Fibroblast of lung (primary cell): ENCODE measurements at regions not wholly inside any gene's neighbourhood (a gene's known extent, or its start where the extent isn't known, plus 50 kb on each side); places are given as distances from the start of the nearest gene placed in this dataset.
A peak's percentile ranks its signal among the peaks of the same experiment; 100 is the strongest.

ENCODE experiments used
- DNase-seq, 2 donors: peaks; one replicate each; pipeline versions ENCODE4 v3.0.0 to v3.0.0-alpha.2; 2010; ENCODE audit warnings: low read depth in 2 of 2
- H2AFZ ChIP-seq: 2 replicates; pipeline ENCODE4 v1.5.1; 2012; ENCODE audit warnings: low read length, control low read depth, inconsistent platforms
- H3K27ac ChIP-seq: 2 replicates; pipeline ENCODE4 v1.5.1; 2011; ENCODE audit warnings: low read length, control low read depth; ENCODE audit not compliant: insufficient read depth
- H3K27me3 ChIP-seq: 2 replicates; pipeline ENCODE4 v1.5.1; 2011; ENCODE audit warnings: mild to moderate bottlenecking, low read length; ENCODE audit not compliant: control insufficient read depth, insufficient read depth
- H3K36me3 ChIP-seq: 2 replicates; pipeline ENCODE4 v1.5.1; 2011; ENCODE audit warnings: low read length; ENCODE audit not compliant: control insufficient read depth, insufficient read depth
- H3K4me1 ChIP-seq: 2 replicates; pipeline ENCODE4 v1.5.1; 2011; ENCODE audit warnings: low read length; ENCODE audit not compliant: control insufficient read depth, insufficient read depth; ENCODE audit errors: extremely low read depth
- H3K4me2 ChIP-seq: 2 replicates; pipeline ENCODE4 v1.5.1; 2011; ENCODE audit warnings: low read length, control low read depth; ENCODE audit not compliant: insufficient read depth; ENCODE audit errors: extremely low read depth
- H3K4me3 ChIP-seq, 4 experiments: fragments of 200-600 bp in 1 of 4; sonication (generic) in 1 of 4; replicated peaks in 1 of 4; 2 replicates each; pipeline ENCODE4 v1.5.1; 2011 to 2016; ENCODE audit warnings: low read length in 4 of 4, low read depth in 3 of 4, mild to moderate bottlenecking in 3 of 4, control low read depth in 2 of 4, inconsistent platforms in 1 of 4, mixed read lengths in 1 of 4; ENCODE audit not compliant: insufficient read depth in 1 of 4; ENCODE audit errors: control extremely low read depth in 1 of 4
- H3K79me2 ChIP-seq: 2 replicates; pipeline ENCODE4 v1.5.1; 2012; ENCODE audit warnings: mild to moderate bottlenecking, low read length, inconsistent platforms; ENCODE audit not compliant: control insufficient read depth, insufficient read depth
- H3K9ac ChIP-seq: 2 replicates; pipeline ENCODE4 v1.5.1; 2011; ENCODE audit warnings: mild to moderate bottlenecking, low read length, control low read depth; ENCODE audit not compliant: insufficient read depth
- H3K9me3 ChIP-seq: 2 replicates; pipeline ENCODE4 v1.5.1; 2012; ENCODE audit warnings: low read depth, low read length; ENCODE audit not compliant: control insufficient read depth, insufficient read depth
- H4K20me1 ChIP-seq: 2 replicates; pipeline ENCODE4 v1.5.1; 2011; ENCODE audit warnings: low read length; ENCODE audit not compliant: control insufficient read depth, insufficient read depth; ENCODE audit errors: extremely low read depth
- EZH2 ChIP-seq: IDR thresholded peaks from 2 replicates; pipeline ENCODE4 v1.5.1; 2012; ENCODE audit warnings: low read length, control low read depth, mild to moderate bottlenecking; ENCODE audit errors: missing control alignments
- TF ChIP-seq, protein P1 (sequence below), 2 donors: IDR thresholded peaks in 1 of 2; conservative IDR thresholded peaks in 1 of 2; 1 replicate in 1 of 2; 2 replicates in 1 of 2; pipeline ENCODE4 v1.5.1; 2011 to 2012; ENCODE audit warnings: low read length in 2 of 2, control low read depth in 1 of 2, inconsistent platforms in 1 of 2, low read depth in 1 of 2, mild to moderate bottlenecking in 1 of 2

DNA sequence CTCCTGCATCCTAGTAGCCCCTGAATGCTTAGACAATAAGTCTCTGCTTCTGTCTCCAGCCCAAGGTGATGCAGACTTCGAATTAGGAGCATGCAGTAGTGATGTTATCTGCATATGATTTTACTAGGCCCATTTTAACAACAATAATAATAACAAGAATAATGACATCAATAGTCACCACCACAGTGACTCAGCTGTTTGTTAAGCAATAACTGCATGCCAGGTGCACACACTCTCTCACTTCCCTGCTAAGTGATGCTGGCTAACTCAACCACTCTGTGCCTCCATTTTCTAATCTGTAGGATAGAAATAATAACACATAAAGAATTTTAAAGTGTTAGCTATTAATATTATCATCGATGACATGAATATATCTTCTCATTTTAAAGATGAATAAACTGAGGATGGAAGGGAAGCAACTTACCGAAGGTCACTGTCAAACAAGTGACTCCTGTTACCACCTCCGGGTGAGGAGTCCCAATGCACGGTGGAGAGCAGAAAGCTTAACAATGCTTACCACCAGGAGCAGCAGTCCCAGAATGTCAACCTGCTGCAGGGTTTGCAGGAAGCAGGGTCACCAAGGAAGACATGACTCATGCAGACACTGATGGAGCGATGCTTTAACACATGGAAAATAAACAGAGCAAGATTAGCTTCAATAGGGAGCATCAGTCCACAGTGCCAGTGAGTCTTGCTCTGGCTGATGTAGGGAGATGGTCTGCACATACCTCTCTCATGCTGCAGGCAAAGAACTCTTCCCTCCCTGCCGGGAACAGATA lies 290.2 kb downstream of the SPATA17 start:
- Histone ChIP-seq H2AFZ (no peak overlapping the region), H3K9me3 (no peaks in the 10 kb centered on the region), H3K4me1 (no peaks in the 10 kb centered on the region), H3K36me3 (no peaks in the 10 kb centered on the region), H3K27ac (no peak overlapping the region), H3K79me2 (no peaks in the 10 kb centered on the region), H4K20me1 (no peaks in the 10 kb centered on the region), H3K4me3 (no peak overlapping the region), H3K9ac (no peak overlapping the region), H3K27me3 (no peaks in the 10 kb centered on the region), H3K4me2 (no peak overlapping the region)
- TF ChIP-seq EZH2: no peak
- TF ChIP-seq, protein P1, sequence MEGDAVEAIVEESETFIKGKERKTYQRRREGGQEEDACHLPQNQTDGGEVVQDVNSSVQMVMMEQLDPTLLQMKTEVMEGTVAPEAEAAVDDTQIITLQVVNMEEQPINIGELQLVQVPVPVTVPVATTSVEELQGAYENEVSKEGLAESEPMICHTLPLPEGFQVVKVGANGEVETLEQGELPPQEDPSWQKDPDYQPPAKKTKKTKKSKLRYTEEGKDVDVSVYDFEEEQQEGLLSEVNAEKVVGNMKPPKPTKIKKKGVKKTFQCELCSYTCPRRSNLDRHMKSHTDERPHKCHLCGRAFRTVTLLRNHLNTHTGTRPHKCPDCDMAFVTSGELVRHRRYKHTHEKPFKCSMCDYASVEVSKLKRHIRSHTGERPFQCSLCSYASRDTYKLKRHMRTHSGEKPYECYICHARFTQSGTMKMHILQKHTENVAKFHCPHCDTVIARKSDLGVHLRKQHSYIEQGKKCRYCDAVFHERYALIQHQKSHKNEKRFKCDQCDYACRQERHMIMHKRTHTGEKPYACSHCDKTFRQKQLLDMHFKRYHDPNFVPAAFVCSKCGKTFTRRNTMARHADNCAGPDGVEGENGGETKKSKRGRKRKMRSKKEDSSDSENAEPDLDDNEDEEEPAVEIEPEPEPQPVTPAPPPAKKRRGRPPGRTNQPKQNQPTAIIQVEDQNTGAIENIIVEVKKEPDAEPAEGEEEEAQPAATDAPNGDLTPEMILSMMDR (conservative IDR thresholded peaks at IDR 0.05 in 1 of 2, IDR thresholded peaks at IDR 0.05 in 1 of 2; ENCODE audit: low read depth in 1 of 2, low read length in 2 of 2): no peak
- DNase-seq: peak; percentile 17 to 30

DNA sequence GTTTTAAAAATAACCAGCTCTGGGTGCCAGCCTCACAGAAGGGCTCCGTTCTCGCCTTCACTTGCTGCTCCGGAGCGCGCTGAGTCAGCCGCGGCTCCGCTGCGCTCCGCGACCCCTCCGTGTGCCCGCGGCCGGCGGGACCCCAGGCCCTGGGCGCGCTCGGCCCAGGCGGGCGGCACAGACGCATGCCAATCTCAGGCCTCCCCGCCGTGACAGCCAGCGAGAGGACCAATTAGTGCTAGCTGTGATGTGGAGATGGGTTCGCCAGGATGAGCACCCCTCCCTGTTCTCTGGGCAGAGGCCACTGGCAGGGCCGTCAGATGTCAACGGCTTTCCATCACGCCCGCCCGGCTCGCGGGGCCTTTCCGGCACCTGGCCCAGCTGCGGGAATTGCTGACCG lies 293.8 kb downstream of the SPATA17 start:
- Histone ChIP-seq H3K4me3 (no peak overlapping the region), H3K9ac (no peak overlapping the region), H2AFZ (no peak overlapping the region), H3K4me1 (no peaks in the 10 kb centered on the region), H3K9me3 (no peaks in the 10 kb centered on the region), H3K36me3 (no peaks in the 10 kb centered on the region), H3K27me3 (no peaks in the 10 kb centered on the region), H3K4me2 (no peak overlapping the region), H3K79me2 (no peaks in the 10 kb centered on the region), H3K27ac (no peak overlapping the region), H4K20me1 (no peaks in the 10 kb centered on the region)
- TF ChIP-seq, protein P1 (conservative IDR thresholded peaks at IDR 0.05 in 1 of 2, IDR thresholded peaks at IDR 0.05 in 1 of 2; ENCODE audit: low read depth in 1 of 2, low read length in 2 of 2): no peak
- no peak for TF ChIP-seq EZH2
- peak in 1 of 2 donors; percentile 11 for DNase-seq

DNA sequence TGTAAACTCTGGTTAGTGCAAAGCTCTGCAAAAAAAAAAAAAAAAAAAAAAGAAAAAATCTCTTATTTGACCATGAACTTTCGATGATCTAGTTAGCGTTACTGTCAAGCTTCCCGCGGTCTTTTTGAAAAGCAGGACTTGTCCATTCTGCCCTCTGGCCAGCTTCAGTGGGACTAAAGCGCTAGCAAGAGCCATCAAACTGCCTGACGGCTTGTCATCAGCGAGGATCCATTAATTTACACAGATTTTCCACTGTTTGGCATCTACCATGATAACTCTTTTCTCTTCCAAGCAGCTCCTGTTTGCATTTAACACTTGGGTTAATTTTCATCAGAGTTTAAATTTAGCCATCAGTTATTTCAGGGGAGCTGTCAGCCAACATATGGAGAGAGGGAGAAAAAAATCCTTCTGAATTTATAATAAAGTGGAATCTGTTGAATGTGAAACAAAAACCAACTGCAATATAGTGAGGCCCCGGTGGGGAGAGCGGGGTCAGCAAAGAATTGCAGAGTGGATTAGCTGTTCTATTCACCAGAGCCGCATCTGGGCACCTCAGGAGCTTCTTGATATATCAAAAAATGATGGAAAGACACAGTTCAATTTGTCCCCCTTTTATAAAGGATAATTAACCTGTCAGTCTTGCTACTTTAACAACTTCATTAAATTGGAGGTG lies 298.2 kb downstream of the SPATA17 start:
- no peaks in the 10 kb centered on the region for H3K27me3 ChIP-seq
- no peak overlapping the region for H3K4me3 ChIP-seq
- no peak overlapping the region for H3K4me2 ChIP-seq
- H4K20me1 ChIP-seq: no peaks in the 10 kb centered on the region
- H3K36me3 ChIP-seq: no peaks in the 10 kb centered on the region
- no peaks in the 10 kb centered on the region for H3K9me3 ChIP-seq
- no peak overlapping the region for H3K9ac ChIP-seq
- no peak for TF ChIP-seq EZH2
- TF ChIP-seq, protein P1 (conservative IDR thresholded peaks at IDR 0.05 in 1 of 2, IDR thresholded peaks at IDR 0.05 in 1 of 2; ENCODE audit: low read depth in 1 of 2, low read length in 2 of 2): no peak
- H3K4me1 ChIP-seq: no peaks in the 10 kb centered on the region
- H2AFZ ChIP-seq: no peak overlapping the region
- peak in 1 of 2 donors; percentile 2 for DNase-seq
- no peak overlapping the region for H3K27ac ChIP-seq
- H3K79me2 ChIP-seq: no peaks in the 10 kb centered on the region
